SU-DHL-6 (cell line): ENCODE measurements at regions not wholly inside any gene's neighbourhood (a gene's known extent, or its start where the extent isn't known, plus 50 kb on each side); places are given as distances from the start of the nearest gene placed in this dataset.
"Not testable (repeated sequence)": the region's sequence is repeated elsewhere in the genome, so short reads cannot be mapped to it uniquely, and the experiment has no call there.

Source experiments
- H2AFZ ChIP-seq: fragments of 200-600 bp; sonication (generic); 2 replicates; pipeline ENCODE4 v1.6.1; 2014; ENCODE audit warnings: low read depth, mild to moderate bottlenecking, moderate library complexity, mixed read lengths, antibody characterized with exemption, low read length; ENCODE audit not compliant: severe bottlenecking
- H3F3A ChIP-seq: fragments of 200-600 bp; shearing (Covaris generic); 2 replicates; pipeline ENCODE4 v1.6.0; 2016; ENCODE audit warnings: antibody characterized with exemption, mild to moderate bottlenecking; ENCODE audit not compliant: insufficient read depth
- H3K27ac ChIP-seq: fragments of 200-600 bp; sonication (generic); 2 replicates; pipeline ENCODE4 v1.5.1; 2016; ENCODE audit warnings: low read depth, mild to moderate bottlenecking, low read length, moderate library complexity, mixed read lengths
- H3K27me3 ChIP-seq: fragments of 200-600 bp; sonication (generic), shearing (Covaris generic); 2 replicates; pipeline ENCODE4 v1.6.0; 2014; ENCODE audit warnings: mild to moderate bottlenecking, low read length
- H3K36me3 ChIP-seq: fragments of 200-600 bp; sonication (generic); 2 replicates; pipeline ENCODE4 v1.6.1; 2014; ENCODE audit warnings: mild to moderate bottlenecking, low read length, mixed read lengths
- H3K4me2 ChIP-seq: fragments of 300-600, 200-600 bp; shearing (Covaris generic), sonication (generic); 2 replicates; pipeline ENCODE4 v1.6.0; 2014; ENCODE audit warnings: low read length, low read depth, mild to moderate bottlenecking; ENCODE audit not compliant: poor library complexity, severe bottlenecking
- H3K4me3 ChIP-seq: fragments of 200-600 bp; sonication (generic); 2 replicates; pipeline ENCODE4 v1.5.1; 2014; ENCODE audit warnings: antibody characterized with exemption, low read length, mild to moderate bottlenecking, mixed read lengths; ENCODE audit not compliant: insufficient read depth, poor library complexity, severe bottlenecking
- H3K79me2 ChIP-seq: fragments of 200-600 bp; sonication (generic); 2 replicates; pipeline ENCODE4 v1.6.1; 2014; ENCODE audit warnings: mild to moderate bottlenecking, low read length, moderate library complexity; ENCODE audit not compliant: insufficient read depth
- H3K9ac ChIP-seq: fragments of 200-600 bp; sonication (generic); 2 replicates; pipeline ENCODE4 v1.7.0; 2014; ENCODE audit warnings: mild to moderate bottlenecking, low read length
- H3K9me2 ChIP-seq: fragments of 200-600 bp; sonication (generic); replicated peaks from 2 replicates; pipeline ENCODE4 v1.6.1; 2014; ENCODE audit warnings: low read length; ENCODE audit not compliant: insufficient read depth
- H3K9me3 ChIP-seq: fragments of 200-600 bp; sonication (generic); 2 replicates; pipeline ENCODE4 v1.6.1; 2014; ENCODE audit warnings: low read length, mixed read lengths; ENCODE audit not compliant: insufficient read depth
- H4K20me1 ChIP-seq: fragments of 200-600 bp; sonication (generic); 2 replicates; pipeline ENCODE4 v1.6.1; 2014; ENCODE audit warnings: low read depth, mild to moderate bottlenecking, antibody characterized with exemption, low read length, moderate library complexity, mixed read lengths
- EZH2phosphoT487 ChIP-seq: fragments of 200-600 bp; sonication (generic), shearing (Covaris generic); conservative IDR thresholded peaks from 2 replicates; pipeline ENCODE4 v1.6.1; 2018; ENCODE audit warnings: mild to moderate bottlenecking, antibody characterized with exemption, low read length, moderate library complexity, mixed read lengths
- TF ChIP-seq, protein P1 (sequence below): fragments of 200-600 bp; sonication (generic); IDR thresholded peaks from one replicate; pipeline ENCODE4 v1.5.1; 2017; ENCODE audit warnings: antibody characterized with exemption, mild to moderate bottlenecking, low read length, moderate library complexity; ENCODE audit not compliant: insufficient read depth, poor library complexity, severe bottlenecking

- peaks cover 3% of the 10 kb centered on the region; the same call in 1 of the 2 replicates for H3K27me3 ChIP-seq
- TF ChIP-seq EZH2phosphoT487, result no peak
- TF ChIP-seq, protein P1, sequence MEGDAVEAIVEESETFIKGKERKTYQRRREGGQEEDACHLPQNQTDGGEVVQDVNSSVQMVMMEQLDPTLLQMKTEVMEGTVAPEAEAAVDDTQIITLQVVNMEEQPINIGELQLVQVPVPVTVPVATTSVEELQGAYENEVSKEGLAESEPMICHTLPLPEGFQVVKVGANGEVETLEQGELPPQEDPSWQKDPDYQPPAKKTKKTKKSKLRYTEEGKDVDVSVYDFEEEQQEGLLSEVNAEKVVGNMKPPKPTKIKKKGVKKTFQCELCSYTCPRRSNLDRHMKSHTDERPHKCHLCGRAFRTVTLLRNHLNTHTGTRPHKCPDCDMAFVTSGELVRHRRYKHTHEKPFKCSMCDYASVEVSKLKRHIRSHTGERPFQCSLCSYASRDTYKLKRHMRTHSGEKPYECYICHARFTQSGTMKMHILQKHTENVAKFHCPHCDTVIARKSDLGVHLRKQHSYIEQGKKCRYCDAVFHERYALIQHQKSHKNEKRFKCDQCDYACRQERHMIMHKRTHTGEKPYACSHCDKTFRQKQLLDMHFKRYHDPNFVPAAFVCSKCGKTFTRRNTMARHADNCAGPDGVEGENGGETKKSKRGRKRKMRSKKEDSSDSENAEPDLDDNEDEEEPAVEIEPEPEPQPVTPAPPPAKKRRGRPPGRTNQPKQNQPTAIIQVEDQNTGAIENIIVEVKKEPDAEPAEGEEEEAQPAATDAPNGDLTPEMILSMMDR, result no peak
- H3K79me2 ChIP-seq, result no peaks in the 10 kb centered on the region
- no peaks in the 10 kb centered on the region for H3K36me3 ChIP-seq
- no peaks in the 10 kb centered on the region for H3K9me3 ChIP-seq
- H3K27ac ChIP-seq, result no peak overlapping the region
- no peaks in the 10 kb centered on the region for H3F3A ChIP-seq
- H3K9me2 ChIP-seq, result no peaks in the 10 kb centered on the region
- no peaks in the 10 kb centered on the region for H4K20me1 ChIP-seq
- H3K4me2 ChIP-seq, result no peak overlapping the region
- H3K4me3 ChIP-seq, result no peak overlapping the region
- H2AFZ ChIP-seq, result no peak overlapping the region
- no peak overlapping the region for H3K9ac ChIP-seq
Measured at GRCh38 chr11:72522186-72522585, 87.9 kb upstream of the CLPB start.

DNA sequence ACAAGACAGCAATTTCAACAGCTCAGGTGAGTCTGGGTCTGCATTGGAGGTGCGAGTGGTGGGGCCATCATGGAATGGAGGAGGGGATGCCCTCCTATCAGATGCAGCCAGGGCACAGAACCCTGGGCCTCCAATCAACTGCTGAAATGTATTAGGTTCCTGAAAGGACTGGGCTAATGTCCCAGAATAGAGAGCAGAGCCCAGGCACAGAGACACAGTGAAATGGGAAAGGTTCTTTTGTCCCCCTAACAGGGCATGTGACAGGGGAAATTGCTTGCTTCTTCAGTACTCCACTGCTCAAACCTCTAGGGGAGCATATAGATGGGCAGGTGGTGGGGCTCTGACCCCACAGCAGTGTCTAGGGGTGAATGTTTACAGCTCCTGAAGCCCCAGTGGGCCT is 87.3 kb upstream of the CLPB start:
- Histone ChIP-seq H3K36me3 (no peaks in the 10 kb centered on the region), H3K27me3 (peaks cover 3% of the 10 kb centered on the region; the same call in 1 of the 2 replicates), H3K27ac (no peak overlapping the region), H2AFZ (no peak overlapping the region), H3K79me2 (no peaks in the 10 kb centered on the region), H3K4me3 (no peak overlapping the region), H3K9me3 (no peaks in the 10 kb centered on the region), H3K9ac (no peak overlapping the region), H3K9me2 (no peaks in the 10 kb centered on the region), H3F3A (no peaks in the 10 kb centered on the region), H3K4me2 (no peak overlapping the region), H4K20me1 (no peaks in the 10 kb centered on the region)
- TF ChIP-seq, protein P1, result no peak
- TF ChIP-seq EZH2phosphoT487, result no peak

- Histone ChIP-seq H3K36me3 (no peaks in the 10 kb centered on the region), H3K4me2 (no peak overlapping the region), H3K9me2 (no peaks in the 10 kb centered on the region), H2AFZ (no peak overlapping the region), H3K27me3 (no peaks in the 10 kb centered on the region), H3K4me3 (no peak overlapping the region), H4K20me1 (no peaks in the 10 kb centered on the region), H3K79me2 (no peaks in the 10 kb centered on the region), H3K9me3 (no peaks in the 10 kb centered on the region), H3K27ac (no peak overlapping the region), H3K9ac (no peak overlapping the region), H3F3A (no peaks in the 10 kb centered on the region)
- no peak for TF ChIP-seq EZH2phosphoT487
- TF ChIP-seq, protein P1, result no peak
Measured at GRCh38 chr11:72520815-72521214, 86.5 kb upstream of the CLPB start.

GRCh38 chr11:72519882-72520281 is 85.6 kb upstream of the CLPB start:
- H2AFZ ChIP-seq, H3K4me2 ChIP-seq, H3K36me3 ChIP-seq, H3K9me2 ChIP-seq, H3K9me3 ChIP-seq, H4K20me1 ChIP-seq, H3K4me3 ChIP-seq, H3K9ac ChIP-seq, H3K79me2 ChIP-seq, H3F3A ChIP-seq, H3K27ac ChIP-seq, H3K27me3 ChIP-seq: not testable (repeated sequence)
